ENCODE measurements at regions not wholly inside any gene's neighbourhood (a gene's known extent, or its start where the extent isn't known, plus 50 kb on each side); places are given as distances from the start of the nearest gene placed in this dataset.

DNA sequence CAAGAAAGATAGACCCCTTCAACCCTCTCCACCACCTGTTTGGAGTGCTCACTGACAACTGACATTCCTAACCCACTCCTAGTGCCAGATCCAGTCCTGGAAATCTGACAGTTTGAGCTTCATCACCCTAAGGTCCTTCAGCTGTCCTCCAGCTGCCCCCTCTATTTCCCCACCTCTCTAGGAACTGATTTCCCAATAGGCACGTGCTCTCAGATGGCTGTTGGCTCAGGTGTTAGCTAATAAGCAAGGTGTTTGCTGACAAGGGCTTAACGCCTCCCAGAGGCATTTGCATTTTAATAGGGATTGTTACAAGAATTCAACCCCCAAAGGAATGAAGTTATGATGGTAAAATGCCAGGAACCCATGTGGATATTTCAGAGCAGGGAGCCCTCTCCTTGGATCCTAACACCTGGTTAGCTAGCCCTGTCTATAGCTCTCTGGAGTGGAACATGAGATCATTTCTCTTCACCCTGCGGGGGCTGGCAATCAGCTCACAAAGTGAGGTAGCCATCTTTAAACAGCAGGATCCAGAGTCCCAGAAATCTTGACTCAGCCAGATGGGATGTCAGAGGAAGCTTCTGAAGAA is 348.5 kb upstream of the SFRP2 start:
- no peak for TF ChIP-seq CTCF (conservative IDR thresholded peaks at IDR 0.05)
- no peak for TF ChIP-seq EZH2 (IDR thresholded peaks at IDR 0.05; ENCODE audit: low read depth)
